ENCODE measurements at regions not wholly inside any gene's neighbourhood (a gene's known extent, or its start where the extent isn't known, plus 50 kb on each side); places are given as distances from the start of the nearest gene placed in this dataset.

DNA sequence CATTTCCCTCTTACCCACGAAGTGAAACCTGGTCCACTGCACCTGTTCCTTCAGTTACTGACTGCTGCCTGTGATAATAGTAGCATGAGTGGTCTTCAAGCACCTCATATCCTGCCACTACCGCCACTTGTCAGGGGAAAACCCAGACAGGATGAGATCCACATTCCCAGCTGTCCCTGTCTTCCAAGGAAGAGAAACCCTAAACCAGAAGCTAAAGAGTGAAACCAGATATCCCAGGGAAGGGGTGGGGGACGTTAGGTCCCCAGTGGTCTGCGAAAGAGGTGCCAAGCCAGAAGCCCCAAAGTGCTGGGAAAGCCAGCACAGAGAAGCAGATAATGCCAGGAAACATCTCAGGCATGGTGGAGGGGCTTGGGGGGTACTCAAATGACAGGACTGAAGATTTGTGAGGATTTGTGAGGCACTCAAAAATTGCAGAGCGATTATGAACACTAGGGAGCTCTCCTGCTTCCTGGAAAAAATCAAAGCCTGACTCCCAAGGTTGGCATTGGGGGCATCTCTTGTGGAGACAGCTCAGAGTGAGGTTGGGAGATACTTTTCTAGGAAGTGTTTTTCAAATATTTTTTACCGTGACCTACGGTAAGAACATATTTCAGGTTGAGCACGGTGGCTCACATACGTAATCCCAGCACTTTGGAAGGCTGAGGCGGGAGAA is 77.9 kb downstream of the TMEM30B start:
- Mint-ChIP-seq H3K9me3 (ENCODE audit: low read depth) (no peaks in the 10 kb centered on the region), H3K27me3 (peaks cover 4% of the 10 kb centered on the region), H3K36me3 (ENCODE audit: insufficient read depth) (no peaks in the 10 kb centered on the region), H3K27ac (no peak overlapping the region), H3K4me3 (ENCODE audit: low read depth) (no peak overlapping the region), H3K4me1 (ENCODE audit: low read depth) (no peaks in the 10 kb centered on the region)
- no peak for DNase-seq (ENCODE audit: low spot score, unreplicated experiment)
- TF ChIP-seq, protein P1, sequence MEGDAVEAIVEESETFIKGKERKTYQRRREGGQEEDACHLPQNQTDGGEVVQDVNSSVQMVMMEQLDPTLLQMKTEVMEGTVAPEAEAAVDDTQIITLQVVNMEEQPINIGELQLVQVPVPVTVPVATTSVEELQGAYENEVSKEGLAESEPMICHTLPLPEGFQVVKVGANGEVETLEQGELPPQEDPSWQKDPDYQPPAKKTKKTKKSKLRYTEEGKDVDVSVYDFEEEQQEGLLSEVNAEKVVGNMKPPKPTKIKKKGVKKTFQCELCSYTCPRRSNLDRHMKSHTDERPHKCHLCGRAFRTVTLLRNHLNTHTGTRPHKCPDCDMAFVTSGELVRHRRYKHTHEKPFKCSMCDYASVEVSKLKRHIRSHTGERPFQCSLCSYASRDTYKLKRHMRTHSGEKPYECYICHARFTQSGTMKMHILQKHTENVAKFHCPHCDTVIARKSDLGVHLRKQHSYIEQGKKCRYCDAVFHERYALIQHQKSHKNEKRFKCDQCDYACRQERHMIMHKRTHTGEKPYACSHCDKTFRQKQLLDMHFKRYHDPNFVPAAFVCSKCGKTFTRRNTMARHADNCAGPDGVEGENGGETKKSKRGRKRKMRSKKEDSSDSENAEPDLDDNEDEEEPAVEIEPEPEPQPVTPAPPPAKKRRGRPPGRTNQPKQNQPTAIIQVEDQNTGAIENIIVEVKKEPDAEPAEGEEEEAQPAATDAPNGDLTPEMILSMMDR (IDR thresholded peaks at IDR 0.05; ENCODE audit: unreplicated experiment), result no peak

DNA sequence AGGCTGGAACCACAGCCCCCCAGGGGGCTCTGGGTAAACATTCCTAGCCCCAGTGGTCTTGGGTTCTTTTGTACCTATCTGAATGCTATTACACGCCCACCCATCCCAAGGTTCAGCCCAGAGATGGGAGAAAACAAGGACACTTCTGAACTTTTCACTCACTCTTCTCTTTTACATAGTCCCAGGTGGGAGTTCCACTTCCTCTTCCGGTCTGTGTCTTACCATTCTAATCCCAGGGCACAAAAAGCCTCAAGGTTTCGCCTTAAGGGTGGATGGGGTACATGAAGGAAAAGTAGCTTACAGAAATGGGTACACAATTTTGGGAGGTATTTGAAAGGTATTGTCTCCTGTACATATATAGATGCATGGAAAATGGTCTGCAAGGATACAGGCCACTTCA is 79.0 kb downstream of the TMEM30B start:
- Mint-ChIP-seq H3K27me3 (peaks cover 5% of the 10 kb centered on the region), H3K9me3 (ENCODE audit: low read depth) (no peaks in the 10 kb centered on the region), H3K4me1 (ENCODE audit: low read depth) (no peaks in the 10 kb centered on the region), H3K27ac (no peak overlapping the region), H3K36me3 (ENCODE audit: insufficient read depth) (no peaks in the 10 kb centered on the region), H3K4me3 (ENCODE audit: low read depth) (no peak overlapping the region)
- DNase-seq (ENCODE audit: low spot score, unreplicated experiment), result no peak
- TF ChIP-seq, protein P1 (IDR thresholded peaks at IDR 0.05; ENCODE audit: unreplicated experiment), result no peak

DNA sequence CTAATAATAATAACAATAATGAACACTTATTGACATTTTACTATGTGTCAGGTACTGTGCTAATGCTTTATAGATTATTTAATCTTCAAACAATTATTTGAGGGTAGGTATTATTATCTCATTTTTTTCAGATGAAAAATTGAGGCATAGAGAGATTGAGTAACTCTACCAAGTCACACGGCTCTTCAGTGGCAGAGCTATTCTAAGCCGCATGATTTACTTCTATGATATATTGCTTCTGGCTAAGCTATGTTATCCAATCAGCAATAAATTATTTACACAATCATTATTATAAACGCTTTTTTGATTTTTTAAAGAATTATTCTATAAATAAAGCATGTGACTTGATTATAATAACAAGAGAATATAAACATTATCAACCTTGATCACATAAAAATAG is 80.0 kb downstream of the TMEM30B start:
- H3K27ac Mint-ChIP-seq, result no peak overlapping the region
- no peaks in the 10 kb centered on the region for H3K4me1 Mint-ChIP-seq (ENCODE audit: low read depth)
- TF ChIP-seq, protein P1 (IDR thresholded peaks at IDR 0.05; ENCODE audit: unreplicated experiment), result no peak
- H3K27me3 Mint-ChIP-seq, result peaks cover 3% of the 10 kb centered on the region
- H3K36me3 Mint-ChIP-seq (ENCODE audit: insufficient read depth), result no peaks in the 10 kb centered on the region
- no peaks in the 10 kb centered on the region for H3K9me3 Mint-ChIP-seq (ENCODE audit: low read depth)
- DNase-seq (ENCODE audit: low spot score, unreplicated experiment), result no peak
- H3K4me3 Mint-ChIP-seq (ENCODE audit: low read depth), result no peak overlapping the region

DNA sequence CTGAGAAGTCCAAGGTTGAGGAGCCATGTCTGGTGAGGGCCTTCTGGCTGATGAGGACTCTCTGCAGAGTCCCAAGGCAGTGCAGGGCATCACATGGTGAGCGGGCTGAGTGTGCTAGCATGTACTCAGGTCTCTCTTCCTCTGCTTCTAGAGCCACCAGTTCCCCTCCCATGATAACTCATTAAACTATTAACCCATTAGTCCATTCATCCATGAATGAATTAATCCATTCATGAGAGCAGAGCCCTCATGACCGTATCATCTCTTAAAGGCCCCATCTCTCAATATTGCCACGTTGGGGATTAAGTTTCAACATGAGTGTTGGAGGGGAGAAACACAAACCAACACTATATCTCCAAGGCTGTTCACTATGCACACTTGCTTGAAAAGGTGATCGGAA is 83.7 kb downstream of the TMEM30B start:
- Mint-ChIP-seq H3K4me1 (ENCODE audit: low read depth) (no peaks in the 10 kb centered on the region), H3K9me3 (ENCODE audit: low read depth) (no peaks in the 10 kb centered on the region), H3K27me3 (peaks cover 2% of the 10 kb centered on the region), H3K36me3 (ENCODE audit: insufficient read depth) (no peaks in the 10 kb centered on the region), H3K27ac (no peak overlapping the region), H3K4me3 (ENCODE audit: low read depth) (no peak overlapping the region)
- TF ChIP-seq, protein P1 (IDR thresholded peaks at IDR 0.05; ENCODE audit: unreplicated experiment), result no peak
- DNase-seq (ENCODE audit: low spot score, unreplicated experiment), result no peak

DNA sequence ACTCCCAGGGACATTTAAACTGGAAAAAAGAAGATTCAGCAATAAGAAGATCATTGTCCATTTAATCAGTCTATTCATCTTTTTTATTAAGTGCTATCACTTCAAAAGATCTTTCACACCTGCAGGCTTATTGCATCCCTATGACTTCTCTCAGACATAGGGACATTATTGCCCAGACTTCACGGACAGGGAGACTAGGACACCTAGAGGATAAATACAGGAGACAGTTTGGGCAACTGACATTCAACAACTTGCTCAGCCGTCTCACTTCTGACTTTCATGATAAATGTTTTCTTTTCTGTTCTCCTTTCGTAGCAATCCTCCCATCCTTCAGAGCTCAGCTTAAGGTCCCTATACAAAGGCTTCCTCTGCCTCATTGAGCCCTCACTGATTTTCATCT is 84.3 kb downstream of the TMEM30B start:
- no peak for DNase-seq (ENCODE audit: low spot score, unreplicated experiment)
- TF ChIP-seq, protein P1 (IDR thresholded peaks at IDR 0.05; ENCODE audit: unreplicated experiment), result no peak
- no peaks in the 10 kb centered on the region for H3K36me3 Mint-ChIP-seq (ENCODE audit: insufficient read depth)
- peaks cover 2% of the 10 kb centered on the region for H3K27me3 Mint-ChIP-seq
- H3K27ac Mint-ChIP-seq, result no peak overlapping the region
- H3K4me3 Mint-ChIP-seq (ENCODE audit: low read depth), result no peak overlapping the region
- no peaks in the 10 kb centered on the region for H3K9me3 Mint-ChIP-seq (ENCODE audit: low read depth)
- H3K4me1 Mint-ChIP-seq (ENCODE audit: low read depth), result no peaks in the 10 kb centered on the region

Measured in progenitor cell of endocrine pancreas (in vitro differentiated cells).